Endothelial cell of umbilical vein (primary cell): ENCODE measurements at regions not wholly inside any gene's neighbourhood (a gene's known extent, or its start where the extent isn't known, plus 50 kb on each side); places are given as distances from the start of the nearest gene placed in this dataset.

ENCODE experiments used
- BruUV-seq: library from RNA; stranded (reverse); fragments of 400-500 nt; replicated peaks from 2 replicates; lab custom pipeline; 2021; lab: Mats Ljungman, UMichigan
- CTCF ChIA-PET: fragments of 300-600, 350-600 bp; sonication (Branson Sonifier 250); formaldehyde crosslinking; loops from one replicate; lab custom pipeline; 2021; ENCODE audit warnings: antibody characterized with exemption, inconsistent platforms; lab: Charles Lee
- POLR2A ChIA-PET: fragments of 300-600, 350-600 bp; sonication (Branson Sonifier 250); formaldehyde crosslinking; loops from one replicate; lab custom pipeline; 2021; ENCODE audit warnings: antibody characterized with exemption, inconsistent platforms; lab: Charles Lee
- DNase-seq: peaks from one replicate; pipeline ENCODE4 v3.0.0-alpha.2; 2011; ENCODE audit warnings: low read depth, low spot score
- FAIRE-seq: peaks from 2 replicates; lab custom pipeline; 2011; peaks lifted over from hg19 to GRCh38; lab: Jason Lieb, UNC
- H2AFZ ChIP-seq: 2 replicates; pipeline ENCODE4 v1.6.0; 2012; ENCODE audit warnings: low read depth, low read length, control low read depth, inconsistent platforms
- H3K27ac ChIP-seq: 2 replicates; pipeline ENCODE4 v1.5.1; 2011; ENCODE audit warnings: low read depth, mild to moderate bottlenecking, control low read depth, low read length, moderate library complexity; ENCODE audit not compliant: insufficient read depth
- H3K27me3 ChIP-seq, 2 experiments: 2 replicates each; pipeline versions ENCODE4 v1.6.0 to v1.6.1; 2011; ENCODE audit warnings: low read length in 2 of 2, mixed read lengths in 1 of 2; ENCODE audit not compliant: control insufficient read depth in 2 of 2, insufficient read depth in 2 of 2
- H3K36me3 ChIP-seq, 2 experiments: 2 replicates in 1 of 2; 3 replicates in 1 of 2; pipeline ENCODE4 v1.5.1; 2011; ENCODE audit warnings: low read length in 2 of 2, mild to moderate bottlenecking in 1 of 2, moderate library complexity in 1 of 2; ENCODE audit not compliant: control insufficient read depth in 2 of 2, insufficient read depth in 2 of 2; ENCODE audit errors: extremely low read depth in 1 of 2
- H3K4me1 ChIP-seq: 3 replicates; pipeline ENCODE4 v1.5.1; 2011; ENCODE audit warnings: mild to moderate bottlenecking, low read length; ENCODE audit not compliant: control insufficient read depth, insufficient read depth; ENCODE audit errors: extremely low read depth
- H3K4me2 ChIP-seq: 2 replicates; pipeline ENCODE4 v1.6.1; 2011; ENCODE audit warnings: low read length, control low read depth, mixed read lengths; ENCODE audit not compliant: insufficient read depth
- H3K4me3 ChIP-seq, 3 experiments: fragments of 200-600 bp in 1 of 3; sonication (generic), shearing (Covaris generic) in 1 of 3; replicated peaks in 1 of 3; 2 replicates each; pipeline ENCODE4 v1.5.1; 2011 to 2016; ENCODE audit warnings: control low read depth in 3 of 3, low read length in 3 of 3, mild to moderate bottlenecking in 2 of 3, inconsistent platforms in 1 of 3, low read depth in 1 of 3, moderate library complexity in 1 of 3; ENCODE audit not compliant: insufficient read depth in 1 of 3
- H3K79me2 ChIP-seq: 2 replicates; pipeline ENCODE4 v1.6.0; 2012; ENCODE audit warnings: low read length, inconsistent platforms; ENCODE audit not compliant: control insufficient read depth, insufficient read depth
- H3K9ac ChIP-seq: replicated peaks from 2 replicates; pipeline ENCODE3; 2011; ENCODE audit warnings: low read length, control low read depth; ENCODE audit not compliant: insufficient read depth; ENCODE audit errors: extremely low read depth
- H3K9me1 ChIP-seq: replicated peaks from 3 replicates; pipeline ENCODE4 v1.6.0; 2011; ENCODE audit warnings: mild to moderate bottlenecking, low read length; ENCODE audit not compliant: control insufficient read depth, insufficient read depth; ENCODE audit errors: extremely low read depth
- H3K9me3 ChIP-seq: replicated peaks from 2 replicates; pipeline ENCODE4 v1.5.1; 2012; ENCODE audit warnings: low read length, inconsistent platforms; ENCODE audit not compliant: control insufficient read depth, insufficient read depth
- H4K20me1 ChIP-seq: replicated peaks from 2 replicates; pipeline ENCODE3; 2011; ENCODE audit warnings: mild to moderate bottlenecking, low read length; ENCODE audit not compliant: control insufficient read depth, insufficient read depth; ENCODE audit errors: extremely low read depth
- CTCF ChIP-seq, 2 donors: IDR thresholded peaks; 1 replicate in 1 of 2; 2 replicates in 1 of 2; pipeline ENCODE4 v1.5.1; 2011; ENCODE audit warnings: low read length in 2 of 2, mild to moderate bottlenecking in 2 of 2, moderate library complexity in 2 of 2, control low read depth in 1 of 2, inconsistent platforms in 1 of 2, low read depth in 1 of 2; ENCODE audit not compliant: insufficient read depth in 1 of 2; ENCODE audit errors: extremely low read depth in 1 of 2
- EZH2 ChIP-seq: IDR thresholded peaks from 2 replicates; pipeline ENCODE4 v1.6.1; 2012; ENCODE audit warnings: borderline replicate concordance, low read depth, mild to moderate bottlenecking, moderate library complexity, low read length, inconsistent platforms; ENCODE audit not compliant: severe bottlenecking
- FOS ChIP-seq: IDR thresholded peaks from 2 replicates; pipeline ENCODE4 v1.6.1; 2011; ENCODE audit warnings: mild to moderate bottlenecking, low read length, moderate library complexity, borderline replicate concordance; ENCODE audit not compliant: insufficient read depth
- GATA2 ChIP-seq: IDR thresholded peaks from 2 replicates; pipeline ENCODE4 v1.7.0; 2011; ENCODE audit warnings: low read depth, mild to moderate bottlenecking, moderate library complexity, mixed read lengths, low read length; ENCODE audit not compliant: insufficient read length, insufficient read depth
- JUN ChIP-seq: IDR thresholded peaks from 2 replicates; pipeline ENCODE4 v1.6.1; 2011; ENCODE audit warnings: borderline replicate concordance, low read depth; ENCODE audit not compliant: insufficient read length, insufficient read depth
- MAX ChIP-seq: IDR thresholded peaks from 2 replicates; pipeline ENCODE4 v1.6.1; 2011; ENCODE audit not compliant: insufficient read depth, insufficient read length
- MYC ChIP-seq: IDR thresholded peaks from one replicate; pipeline ENCODE4 v1.6.1; 2011; ENCODE audit warnings: mild to moderate bottlenecking, low read depth, low read length
- POLR2A ChIP-seq: IDR thresholded peaks from 2 replicates; pipeline ENCODE4 v1.6.1; 2012; ENCODE audit warnings: low read depth, mild to moderate bottlenecking, control low read depth, low read length
- POLR2AphosphoS5 ChIP-seq: IDR thresholded peaks from 2 replicates; pipeline ENCODE4 v1.6.1; 2012; ENCODE audit warnings: low read depth, mild to moderate bottlenecking, control low read depth, low read length, moderate library complexity; ENCODE audit not compliant: insufficient read depth
- dilution Hi-C: fragments of 300-500 bp; cut with MboI; formaldehyde crosslinking; loops from one replicate; pipeline ENCODE4 v1.15.0; 2019; ENCODE audit warnings: low sequenced_read_pairs; ENCODE audit not compliant: extremely low pct_ligation_motif_present
- intact Hi-C: fragments of 100-400 bp; cut with micrococcal nuclease; formaldehyde crosslinking; loops from one replicate; pipeline ENCODE4 v1.10.0; 2022

- FAIRE-seq (no peak), DNase-seq (no peak)
- no TSS peak for BruUV-seq
- dilution Hi-C loops (no loop called here), intact Hi-C loops (no loop called here)
- Histone ChIP-seq H3K9me1 (no peaks in the 10 kb centered on the region), H3K9me3 (no peaks in the 10 kb centered on the region), H3K27me3 (no peaks in the 10 kb centered on the region), H3K4me1 (no peaks in the 10 kb centered on the region), H3K9ac (no peak overlapping the region), H3K36me3 (no peaks in the 10 kb centered on the region), H2AFZ (no peak overlapping the region), H3K4me2 (no peak overlapping the region), H3K79me2 (no peaks in the 10 kb centered on the region), H3K27ac (no peak overlapping the region), H3K4me3 (no peak overlapping the region), H4K20me1 (no peaks in the 10 kb centered on the region)
- CTCF ChIA-PET = no interaction called here
- TF ChIP-seq MYC (no peak), POLR2A (no peak), EZH2 (no peak), CTCF (IDR thresholded peaks at IDR 0.05; ENCODE audit: extremely low read depth in 1 of 2, insufficient read depth in 1 of 2, low read depth in 1 of 2, low read length in 2 of 2) (no peak), JUN (no peak), FOS (no peak), POLR2AphosphoS5 (no peak), MAX (no peak), GATA2 (no peak)
- POLR2A ChIA-PET = no interaction called here
Measured at GRCh38 chr2:217271813-217272212, 411.9 kb upstream of the TNP1 start.
